Progenitor cell of endocrine pancreas (in vitro differentiated cells): ENCODE measurements at regions not wholly inside any gene's neighbourhood (a gene's known extent, or its start where the extent isn't known, plus 50 kb on each side); places are given as distances from the start of the nearest gene placed in this dataset.

Source experiments
- DNase-seq: peaks from one replicate; pipeline ENCODE4 v3.0.0; 2021; ENCODE audit warnings: low spot score; ENCODE audit not compliant: unreplicated experiment
- H3K27ac Mint-ChIP-seq: 2 replicates; pipeline ENCODE4 v1.8.0; 2021; ENCODE audit warnings: mild to moderate bottlenecking, moderate library complexity, mixed read lengths
- H3K27me3 Mint-ChIP-seq: 2 replicates; pipeline ENCODE4 v1.8.0; 2021; ENCODE audit warnings: mixed read lengths
- H3K36me3 Mint-ChIP-seq: 2 replicates; pipeline ENCODE4 v1.8.0; 2022; ENCODE audit warnings: mixed read lengths; ENCODE audit not compliant: insufficient read depth
- H3K4me1 Mint-ChIP-seq: 2 replicates; pipeline ENCODE4 v1.8.0; 2021; ENCODE audit warnings: low read depth, mixed read lengths
- H3K4me3 Mint-ChIP-seq: 2 replicates; pipeline ENCODE4 v1.8.0; 2021; ENCODE audit warnings: low read depth, mild to moderate bottlenecking, moderate library complexity, mixed read lengths
- H3K9me3 Mint-ChIP-seq: 2 replicates; pipeline ENCODE4 v1.8.0; 2021; ENCODE audit warnings: low read depth, mixed read lengths
- CTCF ChIP-seq: fragments of 200-600 bp; sonication (generic); IDR thresholded peaks from one replicate; pipeline ENCODE4 v1.5.0; 2021; ENCODE audit warnings: antibody characterized with exemption, mild to moderate bottlenecking; ENCODE audit not compliant: unreplicated experiment

GRCh38 chr13:72463561-72463960 is 263.9 kb downstream of the MZT1 start:
- Mint-ChIP-seq H3K9me3 (no peaks in the 10 kb centered on the region), H3K27me3 (peaks cover 4% of the 10 kb centered on the region), H3K36me3 (no peaks in the 10 kb centered on the region), H3K4me1 (no peaks in the 10 kb centered on the region), H3K27ac (no peak overlapping the region), H3K4me3 (no peak overlapping the region)
- no peak for TF ChIP-seq CTCF
- no peak for DNase-seq

- Mint-ChIP-seq H3K36me3 (no peaks in the 10 kb centered on the region), H3K27ac (no peak overlapping the region), H3K27me3 (peaks cover 4% of the 10 kb centered on the region), H3K4me3 (no peak overlapping the region), H3K9me3 (no peaks in the 10 kb centered on the region), H3K4me1 (no peaks in the 10 kb centered on the region)
- no peak for DNase-seq
- TF ChIP-seq CTCF: no peak
Observed at GRCh38 chr13:72462726-72463125, 264.7 kb downstream of the MZT1 start.

- no peak for TF ChIP-seq CTCF
- Mint-ChIP-seq H3K27ac (no peak overlapping the region), H3K27me3 (peaks cover 4% of the 10 kb centered on the region), H3K36me3 (no peaks in the 10 kb centered on the region), H3K4me3 (no peak overlapping the region), H3K4me1 (no peaks in the 10 kb centered on the region), H3K9me3 (no peaks in the 10 kb centered on the region)
- no peak for DNase-seq
Observed at GRCh38 chr13:72462166-72462565, 265.3 kb downstream of the MZT1 start.

GRCh38 chr13:72458701-72459100 is 268.7 kb downstream of the MZT1 start:
- Mint-ChIP-seq H3K4me3 (no peak overlapping the region), H3K27me3 (peaks cover 4% of the 10 kb centered on the region), H3K4me1 (no peaks in the 10 kb centered on the region), H3K27ac (no peak overlapping the region), H3K9me3 (no peaks in the 10 kb centered on the region), H3K36me3 (no peaks in the 10 kb centered on the region)
- TF ChIP-seq CTCF: no peak
- no peak for DNase-seq

GRCh38 chr13:72457151-72457550 is 270.3 kb downstream of the MZT1 start:
- Mint-ChIP-seq H3K4me1 (no peaks in the 10 kb centered on the region), H3K27me3 (peaks cover 4% of the 10 kb centered on the region), H3K4me3 (no peak overlapping the region), H3K27ac (no peak overlapping the region), H3K9me3 (no peaks in the 10 kb centered on the region), H3K36me3 (no peaks in the 10 kb centered on the region)
- no peak for DNase-seq
- no peak for TF ChIP-seq CTCF
